Right atrium auricular region (tissue), 2 donors: ENCODE measurements at regions not wholly inside any gene's neighbourhood (a gene's known extent, or its start where the extent isn't known, plus 50 kb on each side); places are given as distances from the start of the nearest gene placed in this dataset.

Source experiments
- DNase-seq: peaks from one replicate; pipeline ENCODE4 v3.0.0-alpha.2; 2019; ENCODE audit warnings: low spot score
- H3K27ac ChIP-seq, 2 donors: fragments of 200-600 bp; sonication (generic); 1 replicate in 1 of 2; 2 replicates in 1 of 2; pipeline ENCODE4 v1.5.1; 2016 to 2019
- H3K27me3 ChIP-seq, 2 donors: fragments of 200-600 bp; sonication (generic); one replicate each; pipeline versions ENCODE4 v1.5.1 to v1.6.0; 2017 to 2019
- H3K36me3 ChIP-seq: fragments of 200-600 bp; sonication (generic); one replicate; pipeline ENCODE4 v1.5.1; 2016
- H3K4me1 ChIP-seq, 2 donors: fragments of 200-600 bp; sonication (generic); one replicate each; pipeline versions ENCODE4 v1.5.1 to v1.6.0; 2017 to 2019
- H3K4me3 ChIP-seq, 2 donors: fragments of 200-600 bp; sonication (generic); 1 replicate in 1 of 2; 2 replicates in 1 of 2; pipeline ENCODE4 v1.5.1; 2017 to 2019; ENCODE audit warnings: mild to moderate bottlenecking in 1 of 2, moderate library complexity in 1 of 2
- H3K9me3 ChIP-seq, 2 donors: fragments of 200-600 bp; sonication (generic); one replicate each; pipeline ENCODE4 v1.5.1; 2019
- TF ChIP-seq, protein P1 (sequence below), 2 donors: fragments of 200-600 bp; sonication (generic); IDR thresholded peaks; one replicate each; pipeline ENCODE4 v1.5.1; 2019; ENCODE audit warnings: antibody characterized with exemption in 2 of 2

DNA sequence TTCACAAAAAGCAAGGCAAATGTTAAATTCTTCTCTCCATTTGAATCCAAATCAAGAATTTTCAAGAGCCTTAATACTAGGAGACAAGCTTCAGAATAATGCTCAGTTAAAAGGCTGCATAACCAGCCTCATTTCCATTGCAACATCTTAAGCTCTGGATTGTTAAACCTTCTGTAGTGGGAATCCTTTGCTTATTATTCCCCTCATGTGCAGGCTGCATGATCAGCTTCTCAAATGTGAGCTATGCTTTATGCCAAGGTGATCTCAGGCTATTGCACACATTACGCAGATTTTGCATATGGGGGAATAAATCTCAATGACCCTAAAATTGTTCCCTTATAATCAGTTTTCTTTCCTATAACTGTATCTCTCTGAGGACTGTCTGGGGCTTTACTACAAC lies 71.7 kb upstream of the CCDC196 start:
- H3K4me3 ChIP-seq = no peak overlapping the region
- H3K9me3 ChIP-seq = peaks cover 0 to 5% of the 10 kb centered on the region in 2 donors
- no peak overlapping the region for H3K27ac ChIP-seq
- DNase-seq = no peak
- no peaks in the 10 kb centered on the region for H3K4me1 ChIP-seq
- no peaks in the 10 kb centered on the region for H3K27me3 ChIP-seq
- TF ChIP-seq, protein P1, sequence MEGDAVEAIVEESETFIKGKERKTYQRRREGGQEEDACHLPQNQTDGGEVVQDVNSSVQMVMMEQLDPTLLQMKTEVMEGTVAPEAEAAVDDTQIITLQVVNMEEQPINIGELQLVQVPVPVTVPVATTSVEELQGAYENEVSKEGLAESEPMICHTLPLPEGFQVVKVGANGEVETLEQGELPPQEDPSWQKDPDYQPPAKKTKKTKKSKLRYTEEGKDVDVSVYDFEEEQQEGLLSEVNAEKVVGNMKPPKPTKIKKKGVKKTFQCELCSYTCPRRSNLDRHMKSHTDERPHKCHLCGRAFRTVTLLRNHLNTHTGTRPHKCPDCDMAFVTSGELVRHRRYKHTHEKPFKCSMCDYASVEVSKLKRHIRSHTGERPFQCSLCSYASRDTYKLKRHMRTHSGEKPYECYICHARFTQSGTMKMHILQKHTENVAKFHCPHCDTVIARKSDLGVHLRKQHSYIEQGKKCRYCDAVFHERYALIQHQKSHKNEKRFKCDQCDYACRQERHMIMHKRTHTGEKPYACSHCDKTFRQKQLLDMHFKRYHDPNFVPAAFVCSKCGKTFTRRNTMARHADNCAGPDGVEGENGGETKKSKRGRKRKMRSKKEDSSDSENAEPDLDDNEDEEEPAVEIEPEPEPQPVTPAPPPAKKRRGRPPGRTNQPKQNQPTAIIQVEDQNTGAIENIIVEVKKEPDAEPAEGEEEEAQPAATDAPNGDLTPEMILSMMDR (IDR thresholded peaks at IDR 0.05) = no peak
- no peaks in the 10 kb centered on the region for H3K36me3 ChIP-seq

DNA sequence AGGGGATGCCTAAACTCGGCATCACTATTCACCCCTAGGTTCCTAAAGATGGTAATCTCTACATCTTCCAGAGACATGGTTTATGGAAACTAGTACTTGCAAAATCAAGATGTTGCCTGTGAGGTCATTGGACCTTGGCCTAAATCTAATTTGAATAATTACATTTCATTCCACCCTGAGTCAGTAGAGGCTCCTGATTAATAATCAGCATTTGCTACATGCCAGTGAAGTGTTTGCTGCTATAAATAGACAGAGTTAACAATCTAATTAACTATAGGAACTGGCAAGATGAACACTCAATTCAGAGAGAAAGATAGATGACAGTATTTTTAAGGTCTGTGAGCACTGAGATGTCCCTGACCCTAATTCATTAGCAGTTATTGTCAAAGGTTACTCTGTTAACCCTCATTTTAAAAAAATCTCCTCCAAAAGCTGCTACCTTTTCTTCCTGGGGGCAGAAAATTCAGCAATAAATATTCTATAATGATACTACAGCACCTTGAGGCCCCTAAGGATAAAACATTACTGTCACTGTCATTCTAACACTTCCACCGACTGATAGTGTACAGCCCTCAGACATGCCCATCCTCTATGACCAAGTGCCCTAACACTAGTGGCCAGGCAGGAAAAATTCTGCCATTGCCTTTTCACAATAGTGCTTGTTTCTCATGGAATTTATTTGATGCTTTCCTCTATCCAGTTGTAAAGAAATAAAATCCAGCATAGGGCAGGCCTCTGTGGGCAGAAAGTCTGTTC lies 65.7 kb upstream of the CCDC196 start:
- H3K4me1 ChIP-seq = no peaks in the 10 kb centered on the region
- peaks cover 0 to 5% of the 10 kb centered on the region in 2 donors for H3K9me3 ChIP-seq
- no peak for DNase-seq

DNA sequence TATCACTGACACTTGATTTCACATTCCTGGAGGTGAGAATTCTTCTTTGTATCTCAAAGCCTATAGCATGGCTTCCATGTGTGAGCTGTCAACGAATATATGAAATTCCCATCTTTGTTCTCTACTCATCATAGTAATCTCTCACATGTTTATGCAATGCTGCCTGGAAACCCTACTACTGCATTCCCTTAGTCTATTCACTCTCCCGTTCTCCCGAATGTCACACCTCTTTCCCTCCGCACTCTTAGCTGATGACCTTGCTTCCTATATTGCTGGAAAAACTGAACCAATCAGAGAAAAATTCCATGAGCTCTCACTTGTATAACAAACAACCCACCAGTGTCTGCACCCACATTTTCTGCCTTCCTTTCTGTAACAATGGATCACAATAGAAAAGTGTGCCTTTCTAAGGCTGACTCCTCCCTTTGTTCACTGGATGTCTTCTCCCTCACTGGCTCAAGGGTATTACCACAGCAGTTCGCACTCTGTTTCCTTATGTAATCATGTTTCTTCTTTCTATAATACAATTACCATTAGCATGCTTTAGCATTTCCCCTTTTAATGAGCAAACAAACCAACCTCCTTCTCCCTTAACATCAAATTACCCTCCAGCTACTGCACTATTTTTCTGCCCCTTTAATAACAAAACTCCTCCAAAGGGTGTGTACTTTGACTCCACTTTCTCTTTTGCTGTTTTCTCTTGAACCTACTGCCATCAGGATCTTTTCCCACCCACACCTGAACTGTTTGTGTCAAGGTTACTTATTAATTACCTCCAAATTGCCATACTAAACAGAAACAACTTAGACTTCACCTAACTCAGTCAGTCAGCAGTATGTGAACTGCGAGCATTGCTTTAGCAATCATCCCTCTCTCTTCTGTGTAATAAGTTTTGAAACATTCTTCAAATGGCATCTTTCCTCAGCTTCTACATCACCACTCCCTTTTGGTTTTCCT lies 63.9 kb upstream of the CCDC196 start:
- Histone ChIP-seq H3K27ac (peak overlapping the region in 1 of 2 donors; percentile 30), H3K9me3 (no peaks in the 10 kb centered on the region), H3K4me3 (no peak overlapping the region), H3K4me1 (peaks cover 0 to 14% of the 10 kb centered on the region in 2 donors), H3K36me3 (no peaks in the 10 kb centered on the region), H3K27me3 (no peaks in the 10 kb centered on the region)
- TF ChIP-seq, protein P1 (IDR thresholded peaks at IDR 0.05) = no peak
- no peak for DNase-seq

More for the DNA sequence above, 65.7 kb upstream of the CCDC196 start:
- Histone ChIP-seq H3K36me3 (no peaks in the 10 kb centered on the region), H3K4me3 (no peak overlapping the region), H3K27ac (no peak overlapping the region), H3K27me3 (no peaks in the 10 kb centered on the region)
- TF ChIP-seq, protein P1 (IDR thresholded peaks at IDR 0.05) = no peak

DNA sequence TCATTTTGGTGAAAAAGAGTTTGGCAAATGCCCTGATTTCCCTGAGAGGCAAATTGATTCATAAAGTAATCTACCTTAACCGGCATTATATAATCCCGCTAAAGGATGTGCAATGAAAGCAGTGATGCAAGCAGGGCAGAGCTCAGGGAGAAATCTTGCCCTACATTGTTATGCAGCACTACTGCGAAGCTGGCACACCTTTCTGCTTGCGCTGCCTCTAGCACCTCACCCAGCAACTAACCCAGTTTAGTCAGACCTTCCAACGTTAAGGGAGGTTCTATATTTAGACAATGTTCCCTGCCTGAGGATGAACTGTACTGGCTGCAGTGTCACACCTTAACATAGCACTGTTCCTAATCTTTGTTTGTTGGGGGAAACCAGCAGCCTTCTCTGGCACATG lies 60.8 kb upstream of the CCDC196 start:
- H3K27me3 ChIP-seq = no peaks in the 10 kb centered on the region
- peak overlapping the region; percentile 24 to 81 for H3K27ac ChIP-seq
- H3K4me1 ChIP-seq = peaks cover 0 to 14% of the 10 kb centered on the region in 2 donors
- DNase-seq = no peak
- no peaks in the 10 kb centered on the region for H3K36me3 ChIP-seq
- no peak overlapping the region for H3K4me3 ChIP-seq
- TF ChIP-seq, protein P1 (IDR thresholded peaks at IDR 0.05) = no peak
- H3K9me3 ChIP-seq = no peaks in the 10 kb centered on the region

DNA sequence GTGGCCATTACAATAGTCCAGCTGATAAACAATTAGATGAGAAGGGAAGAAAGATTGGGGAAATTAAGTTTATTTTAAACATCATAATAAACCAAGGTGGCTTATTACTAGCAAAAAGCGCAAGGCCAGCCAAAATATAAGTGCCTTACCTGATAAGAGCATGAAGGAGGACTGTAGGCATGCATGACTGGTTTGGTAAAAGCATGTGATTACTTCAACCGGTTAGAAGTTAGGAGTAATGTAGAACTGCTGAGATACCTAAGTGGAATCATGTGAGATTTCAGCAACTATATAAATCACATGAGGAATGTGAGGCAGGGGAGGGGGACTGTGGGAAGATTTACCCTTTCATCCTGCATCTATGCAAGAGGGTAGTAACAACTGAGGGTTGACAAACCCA lies 59.7 kb upstream of the CCDC196 start:
- Histone ChIP-seq H3K27me3 (no peaks in the 10 kb centered on the region), H3K4me3 (no peak overlapping the region), H3K27ac (peak overlapping the region; percentile 24 to 81), H3K9me3 (no peaks in the 10 kb centered on the region), H3K36me3 (no peaks in the 10 kb centered on the region), H3K4me1 (peaks cover 0 to 14% of the 10 kb centered on the region in 2 donors)
- TF ChIP-seq, protein P1 (IDR thresholded peaks at IDR 0.05) = no peak
- no peak for DNase-seq
